Panc1 (cell line): ENCODE measurements at regions not wholly inside any gene's neighbourhood (a gene's known extent, or its start where the extent isn't known, plus 50 kb on each side); places are given as distances from the start of the nearest gene placed in this dataset.

Source experiments
- ATAC-seq: fragments of 200-7000 bp; cut with Tn5 transposase; 2 replicates; pipeline ENCODE4 v1.9.1; 2020; ENCODE audit warnings: mild to moderate bottlenecking, moderate library complexity
- BruUV-seq: library from RNA; stranded (reverse); fragments of 400-500 nt; replicated peaks from 2 replicates; lab custom pipeline; 2021; lab: Mats Ljungman, UMichigan
- CTCF ChIA-PET: fragments of 300-600 bp; sonication (Branson Sonifier 250); formaldehyde crosslinking; loops from one replicate; lab custom pipeline; 2022; ENCODE audit warnings: antibody characterized with exemption; lab: Charles Lee
- POLR2A ChIA-PET: fragments of 300-600 bp; sonication (Branson Sonifier 250); formaldehyde crosslinking; loops from one replicate; lab custom pipeline; 2022; ENCODE audit warnings: antibody characterized with exemption; lab: Charles Lee
- DNase-seq: peaks from one replicate; pipeline ENCODE4 v3.0.0-alpha.2; 2010; ENCODE audit warnings: low read depth, low spot score
- H3K27ac ChIP-seq: 2 replicates; pipeline ENCODE4 v1.5.1; 2011; ENCODE audit warnings: mild to moderate bottlenecking, low read length, inconsistent platforms
- H3K27me3 ChIP-seq: fragments of 200-500 bp; sonication (Bioruptor generic); 2 replicates; pipeline ENCODE4 v1.6.0; 2014; ENCODE audit warnings: low read length, inconsistent platforms; ENCODE audit not compliant: control insufficient read depth, insufficient read depth
- H3K36me3 ChIP-seq: fragments of 200-500 bp; sonication (Bioruptor generic); 2 replicates; pipeline ENCODE4 v1.5.1; 2014; ENCODE audit warnings: inconsistent platforms, mild to moderate bottlenecking, low read length, moderate library complexity; ENCODE audit not compliant: control insufficient read depth, insufficient read depth
- H3K4me1 ChIP-seq: 2 replicates; pipeline ENCODE4 v1.5.1; 2011; ENCODE audit warnings: inconsistent platforms, mild to moderate bottlenecking, low read length, moderate library complexity; ENCODE audit not compliant: control insufficient read depth, insufficient read depth
- H3K4me3 ChIP-seq, 2 experiments: 2 replicates each; pipeline ENCODE4 v1.5.1; 2011 to 2012; ENCODE audit warnings: low read depth in 2 of 2, low read length in 2 of 2, mild to moderate bottlenecking in 2 of 2, inconsistent platforms in 1 of 2, moderate library complexity in 1 of 2
- H3K9me3 ChIP-seq: fragments of 200-500 bp; sonication (Bioruptor generic); 2 replicates; pipeline ENCODE4 v1.5.1; 2014; ENCODE audit warnings: low read depth, mild to moderate bottlenecking, inconsistent platforms, low read length, moderate library complexity; ENCODE audit not compliant: control insufficient read depth, insufficient read depth
- POLR2AphosphoS5 ChIP-seq: IDR thresholded peaks from 2 replicates; pipeline ENCODE4 v1.6.1; 2012; ENCODE audit warnings: mild to moderate bottlenecking, low read depth, low read length, moderate library complexity
- SIN3A ChIP-seq: IDR thresholded peaks from 2 replicates; pipeline ENCODE4 v1.6.1; 2012; ENCODE audit warnings: low read depth, mild to moderate bottlenecking, low read length, moderate library complexity, borderline replicate concordance; ENCODE audit not compliant: insufficient read depth
- TCF7L2 ChIP-seq: IDR thresholded peaks from 2 replicates; pipeline ENCODE4 v1.6.1; 2011; ENCODE audit warnings: mild to moderate bottlenecking, low read depth, low read length, inconsistent platforms
- in situ Hi-C: cut with HindIII; loops from 2 replicates; pipeline ENCODE4 v1.10.0; 2016; ENCODE audit warnings: low sequenced_read_pairs, low pct_unique_long_range_greater_than_20kb
- intact Hi-C: fragments of 100-400 bp; cut with micrococcal nuclease; formaldehyde crosslinking; loops from one replicate; pipeline ENCODE4 v1.10.0; 2022; ENCODE audit not compliant: unreplicated experiment
- TF ChIP-seq, protein P1 (sequence below): fragments of 450-650 bp; IDR thresholded peaks from 2 replicates; pipeline ENCODE4 v1.5.1; 2017; ENCODE audit warnings: mild to moderate bottlenecking
- TF ChIP-seq, protein P2 (sequence below), 2 experiments: IDR thresholded peaks; 2 replicates each; pipeline ENCODE4 v1.6.1; 2011 to 2012; ENCODE audit warnings: low read depth in 2 of 2, control low read depth in 1 of 2, low read length in 1 of 2, mild to moderate bottlenecking in 1 of 2, moderate library complexity in 1 of 2; ENCODE audit not compliant: insufficient read depth in 1 of 2

GRCh38 chr11:122392508-122392907, 263.0 kb upstream of the UBASH3B start:
- TF ChIP-seq, protein P1, sequence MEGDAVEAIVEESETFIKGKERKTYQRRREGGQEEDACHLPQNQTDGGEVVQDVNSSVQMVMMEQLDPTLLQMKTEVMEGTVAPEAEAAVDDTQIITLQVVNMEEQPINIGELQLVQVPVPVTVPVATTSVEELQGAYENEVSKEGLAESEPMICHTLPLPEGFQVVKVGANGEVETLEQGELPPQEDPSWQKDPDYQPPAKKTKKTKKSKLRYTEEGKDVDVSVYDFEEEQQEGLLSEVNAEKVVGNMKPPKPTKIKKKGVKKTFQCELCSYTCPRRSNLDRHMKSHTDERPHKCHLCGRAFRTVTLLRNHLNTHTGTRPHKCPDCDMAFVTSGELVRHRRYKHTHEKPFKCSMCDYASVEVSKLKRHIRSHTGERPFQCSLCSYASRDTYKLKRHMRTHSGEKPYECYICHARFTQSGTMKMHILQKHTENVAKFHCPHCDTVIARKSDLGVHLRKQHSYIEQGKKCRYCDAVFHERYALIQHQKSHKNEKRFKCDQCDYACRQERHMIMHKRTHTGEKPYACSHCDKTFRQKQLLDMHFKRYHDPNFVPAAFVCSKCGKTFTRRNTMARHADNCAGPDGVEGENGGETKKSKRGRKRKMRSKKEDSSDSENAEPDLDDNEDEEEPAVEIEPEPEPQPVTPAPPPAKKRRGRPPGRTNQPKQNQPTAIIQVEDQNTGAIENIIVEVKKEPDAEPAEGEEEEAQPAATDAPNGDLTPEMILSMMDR: no peak
- no peak for TF ChIP-seq SIN3A
- TF ChIP-seq POLR2AphosphoS5: no peak
- TF ChIP-seq, protein P2, sequence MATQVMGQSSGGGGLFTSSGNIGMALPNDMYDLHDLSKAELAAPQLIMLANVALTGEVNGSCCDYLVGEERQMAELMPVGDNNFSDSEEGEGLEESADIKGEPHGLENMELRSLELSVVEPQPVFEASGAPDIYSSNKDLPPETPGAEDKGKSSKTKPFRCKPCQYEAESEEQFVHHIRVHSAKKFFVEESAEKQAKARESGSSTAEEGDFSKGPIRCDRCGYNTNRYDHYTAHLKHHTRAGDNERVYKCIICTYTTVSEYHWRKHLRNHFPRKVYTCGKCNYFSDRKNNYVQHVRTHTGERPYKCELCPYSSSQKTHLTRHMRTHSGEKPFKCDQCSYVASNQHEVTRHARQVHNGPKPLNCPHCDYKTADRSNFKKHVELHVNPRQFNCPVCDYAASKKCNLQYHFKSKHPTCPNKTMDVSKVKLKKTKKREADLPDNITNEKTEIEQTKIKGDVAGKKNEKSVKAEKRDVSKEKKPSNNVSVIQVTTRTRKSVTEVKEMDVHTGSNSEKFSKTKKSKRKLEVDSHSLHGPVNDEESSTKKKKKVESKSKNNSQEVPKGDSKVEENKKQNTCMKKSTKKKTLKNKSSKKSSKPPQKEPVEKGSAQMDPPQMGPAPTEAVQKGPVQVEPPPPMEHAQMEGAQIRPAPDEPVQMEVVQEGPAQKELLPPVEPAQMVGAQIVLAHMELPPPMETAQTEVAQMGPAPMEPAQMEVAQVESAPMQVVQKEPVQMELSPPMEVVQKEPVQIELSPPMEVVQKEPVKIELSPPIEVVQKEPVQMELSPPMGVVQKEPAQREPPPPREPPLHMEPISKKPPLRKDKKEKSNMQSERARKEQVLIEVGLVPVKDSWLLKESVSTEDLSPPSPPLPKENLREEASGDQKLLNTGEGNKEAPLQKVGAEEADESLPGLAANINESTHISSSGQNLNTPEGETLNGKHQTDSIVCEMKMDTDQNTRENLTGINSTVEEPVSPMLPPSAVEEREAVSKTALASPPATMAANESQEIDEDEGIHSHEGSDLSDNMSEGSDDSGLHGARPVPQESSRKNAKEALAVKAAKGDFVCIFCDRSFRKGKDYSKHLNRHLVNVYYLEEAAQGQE (IDR thresholded peaks at IDR 0.05; ENCODE audit: insufficient read depth in 1 of 2, low read depth in 2 of 2, low read length in 1 of 2): no peak
- Histone ChIP-seq H3K4me3 (no peak overlapping the region), H3K36me3 (no peaks in the 10 kb centered on the region), H3K4me1 (no peaks in the 10 kb centered on the region), H3K27ac (no peak overlapping the region), H3K27me3 (peaks cover 3% of the 10 kb centered on the region; the same call in 1 of the 2 replicates), H3K9me3 (no peaks in the 10 kb centered on the region)
- ChIA-PET CTCF (no interaction called here), POLR2A (no interaction called here)
- ATAC-seq: no peak
- DNase-seq: no peak
- intact Hi-C loops (no loop called here), in situ Hi-C loops (no loop called here)
- no TSS peak for BruUV-seq

DNA sequence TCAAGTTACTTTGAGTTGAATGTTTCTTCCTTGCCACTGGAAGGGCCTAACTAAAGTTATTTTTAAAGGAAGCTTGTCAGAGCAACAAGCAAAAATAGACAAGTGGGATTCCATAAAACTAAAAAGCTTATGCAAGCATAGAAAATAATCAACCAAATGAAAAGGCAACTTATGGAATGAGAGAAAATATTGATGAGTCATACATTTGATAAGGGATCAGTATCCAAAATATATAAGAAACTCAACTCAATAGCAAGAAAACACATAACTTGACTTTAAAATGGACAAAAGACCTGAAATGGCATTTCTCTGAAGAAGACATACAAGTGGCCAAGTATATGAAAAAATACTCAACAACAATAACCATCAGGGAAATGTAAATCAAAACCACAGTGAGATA, 264.5 kb upstream of the UBASH3B start:
- no TSS peak for BruUV-seq
- H3K4me1 ChIP-seq: no peaks in the 10 kb centered on the region
- in situ Hi-C loops: no loop called here
- peaks cover 3% of the 10 kb centered on the region; the same call in 1 of the 2 replicates for H3K27me3 ChIP-seq
- ChIA-PET POLR2A (no interaction called here), CTCF (no interaction called here)
- intact Hi-C loops: no loop called here
- TF ChIP-seq, protein P2 (IDR thresholded peaks at IDR 0.05; ENCODE audit: insufficient read depth in 1 of 2, low read depth in 2 of 2, low read length in 1 of 2): no peak
- TF ChIP-seq TCF7L2: no peak
- no peak for TF ChIP-seq SIN3A
- no peak for TF ChIP-seq POLR2AphosphoS5
- TF ChIP-seq, protein P1: no peak
- H3K4me3 ChIP-seq: no peak overlapping the region
- DNase-seq (no peak), ATAC-seq (no peak)
- H3K27ac ChIP-seq: no peak overlapping the region
- no peaks in the 10 kb centered on the region for H3K9me3 ChIP-seq
- no peaks in the 10 kb centered on the region for H3K36me3 ChIP-seq
